GM18909 (cell line): ENCODE measurements at regions not wholly inside any gene's neighbourhood (a gene's known extent, or its start where the extent isn't known, plus 50 kb on each side); places are given as distances from the start of the nearest gene placed in this dataset.
"Not testable (repeated sequence)": the region's sequence is repeated elsewhere in the genome, so short reads cannot be mapped to it uniquely, and the experiment has no call there.

Experiments
- ATAC-seq: cut with Tn5 transposase; IDR thresholded peaks from one replicate; pipeline ENCODE4 v1.9.1; 2021; ENCODE audit warnings: mild to moderate bottlenecking; ENCODE audit not compliant: unreplicated experiment, poor library complexity

DNA sequence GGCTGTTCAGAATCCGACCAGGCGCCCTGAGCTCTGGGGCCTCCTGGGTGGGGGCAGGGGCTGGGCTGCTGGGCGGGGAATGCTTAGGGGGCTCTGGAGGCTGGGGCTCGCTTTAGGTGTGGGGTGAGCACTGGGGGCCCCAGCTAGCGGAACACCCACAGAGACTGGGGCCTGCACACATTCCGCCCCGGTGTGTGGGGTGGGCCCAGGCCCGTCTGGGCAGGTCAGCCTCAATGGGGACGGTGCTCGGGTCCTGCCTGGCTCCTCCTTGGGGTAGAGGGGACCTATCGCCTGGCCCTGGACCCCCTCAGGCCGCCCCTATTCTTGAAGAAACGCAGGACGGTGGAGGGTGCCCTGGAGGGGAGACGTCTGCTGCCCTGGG, 364.8 kb downstream of the TMEM121 start:
- ATAC-seq: no peak

DNA sequence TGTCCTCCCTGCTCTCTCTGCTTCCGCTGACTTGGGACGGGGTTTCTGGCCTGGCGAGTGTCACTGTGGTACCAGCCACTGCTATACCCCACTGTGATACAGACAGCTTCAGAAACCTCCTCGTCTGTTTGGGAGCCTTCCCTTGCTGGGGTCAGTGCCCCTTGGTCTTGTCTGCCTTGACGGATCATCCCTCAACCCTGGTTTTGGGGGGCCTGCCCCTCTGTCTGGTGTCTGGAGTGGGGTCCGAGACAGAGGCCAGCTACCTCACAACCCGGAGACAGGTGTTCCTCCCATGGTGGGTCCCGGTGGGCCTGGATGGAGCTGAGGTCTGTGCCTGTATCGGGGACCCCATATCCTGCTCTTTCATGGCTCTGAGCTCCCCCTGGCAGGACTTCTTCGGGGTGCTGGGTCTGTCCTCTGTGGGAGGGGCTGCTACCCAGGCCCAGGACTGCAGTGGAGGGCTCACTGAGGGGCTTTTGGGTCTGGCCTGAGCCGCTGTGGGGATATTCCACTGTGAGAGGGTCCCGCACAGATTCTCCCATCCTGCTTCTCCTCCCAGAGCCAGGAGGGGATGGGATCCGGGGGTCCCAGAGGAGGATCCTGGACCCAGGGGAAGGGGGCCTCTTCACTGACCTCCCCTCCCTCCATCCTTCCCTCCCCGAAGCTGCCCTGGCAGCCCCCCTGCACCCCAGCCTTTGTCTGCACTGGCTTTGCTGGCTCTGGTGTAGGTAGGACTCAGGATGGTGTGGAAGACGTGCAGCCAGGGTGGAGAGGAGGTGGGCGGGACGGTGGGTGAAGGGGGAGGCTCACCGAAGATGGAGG, 365.5 kb downstream of the TMEM121 start:
- ATAC-seq: no peak

DNA sequence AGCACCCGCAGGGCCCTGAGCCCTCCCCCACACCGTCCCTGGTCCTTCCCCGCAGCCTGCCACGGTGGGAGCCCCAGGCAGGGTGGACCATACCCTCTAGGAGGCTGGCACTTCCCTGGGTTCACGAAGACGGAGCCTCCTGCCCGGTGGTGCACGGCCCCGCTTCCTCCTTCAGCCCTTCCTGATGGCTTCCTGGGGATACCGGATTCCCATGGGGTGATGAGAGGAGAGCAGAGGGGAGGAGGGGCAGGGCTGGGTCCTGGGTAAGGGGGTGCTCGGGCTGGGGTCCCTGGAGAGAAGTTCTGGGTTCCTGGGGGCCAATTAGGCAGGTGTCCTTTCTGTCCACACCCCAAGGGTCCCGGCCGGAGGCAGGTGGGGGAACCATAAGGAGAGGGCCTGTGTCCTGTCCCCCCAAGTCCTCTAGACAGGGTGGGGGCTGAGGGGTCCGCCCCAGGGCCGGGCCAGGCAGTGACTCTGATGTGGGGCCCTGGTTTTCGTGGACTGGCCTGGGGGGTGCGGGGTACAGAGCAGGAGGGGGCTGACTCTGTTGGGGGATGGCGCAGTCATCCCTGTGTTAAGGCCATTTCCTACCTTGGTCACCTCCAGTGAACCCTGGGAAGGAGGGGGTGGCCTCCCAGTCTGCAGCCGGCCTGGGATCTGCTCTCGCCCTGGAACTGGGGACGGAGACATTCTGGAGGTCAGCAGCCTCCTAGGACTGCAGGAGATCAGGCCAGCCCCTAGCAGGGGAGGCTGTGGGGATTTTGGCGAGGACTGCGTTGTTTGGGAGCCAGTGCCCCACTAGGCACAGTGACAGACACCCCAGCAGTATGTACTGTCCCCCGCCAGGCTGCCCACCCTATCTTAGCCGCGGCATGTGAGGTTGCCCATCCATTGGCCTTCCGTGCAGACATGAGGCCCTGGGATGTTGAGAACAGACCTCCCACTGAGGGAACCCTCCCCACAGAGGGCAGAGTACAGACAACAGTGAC, 366.4 kb downstream of the TMEM121 start:
- not testable (repeated sequence) for ATAC-seq

GRCh38 chr14:105893686-105894085, 367.3 kb downstream of the TMEM121 start:
- not testable (repeated sequence) for ATAC-seq

DNA sequence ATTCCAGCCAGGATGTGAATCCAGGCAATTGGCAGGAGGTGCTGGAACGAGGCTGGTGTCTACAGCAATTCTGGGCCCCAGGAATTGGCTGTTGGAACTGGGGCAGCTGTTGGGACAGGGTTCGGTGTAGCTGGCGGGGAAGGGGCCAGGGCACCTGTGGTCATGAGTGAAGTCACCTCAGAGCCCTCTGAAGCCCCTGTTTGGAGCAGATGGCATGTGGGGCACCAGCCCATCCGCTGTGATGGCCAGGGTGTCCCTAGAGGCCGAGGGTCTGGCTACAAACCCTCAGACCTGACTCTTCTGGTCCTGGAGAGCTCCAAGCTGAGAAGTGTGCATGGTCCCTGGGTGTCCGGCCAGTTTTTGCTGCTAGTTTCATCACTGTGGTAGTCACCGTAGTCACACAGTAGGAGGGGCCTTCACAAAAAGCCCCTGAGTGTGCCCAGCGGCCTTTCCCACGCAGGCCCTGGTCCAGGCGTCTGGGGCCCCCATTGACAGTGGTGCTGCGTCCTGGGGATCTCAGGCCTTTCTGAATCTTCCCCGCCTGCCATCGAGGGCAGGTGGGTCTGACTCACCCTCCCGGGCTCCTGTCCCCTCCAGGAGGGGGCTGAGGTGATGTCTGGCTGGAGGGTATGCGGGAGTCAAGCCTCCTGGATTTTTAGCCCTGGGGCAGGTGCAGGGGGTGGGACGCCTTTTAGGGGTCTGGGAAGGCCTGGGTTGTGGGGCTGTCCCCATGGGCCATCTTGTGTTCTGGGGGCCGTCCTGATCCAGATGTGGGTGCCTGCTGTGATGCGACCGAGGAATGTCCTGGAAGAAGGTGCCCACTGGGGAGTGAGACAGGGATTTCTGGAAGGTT, 368.0 kb downstream of the TMEM121 start:
- no peak for ATAC-seq

- no peak for ATAC-seq
Observed at GRCh38 chr14:105894978-105895881, 368.8 kb downstream of the TMEM121 start.

GRCh38 chr14:105896206-105896605, 369.8 kb downstream of the TMEM121 start:
- ATAC-seq: not testable (repeated sequence)

DNA sequence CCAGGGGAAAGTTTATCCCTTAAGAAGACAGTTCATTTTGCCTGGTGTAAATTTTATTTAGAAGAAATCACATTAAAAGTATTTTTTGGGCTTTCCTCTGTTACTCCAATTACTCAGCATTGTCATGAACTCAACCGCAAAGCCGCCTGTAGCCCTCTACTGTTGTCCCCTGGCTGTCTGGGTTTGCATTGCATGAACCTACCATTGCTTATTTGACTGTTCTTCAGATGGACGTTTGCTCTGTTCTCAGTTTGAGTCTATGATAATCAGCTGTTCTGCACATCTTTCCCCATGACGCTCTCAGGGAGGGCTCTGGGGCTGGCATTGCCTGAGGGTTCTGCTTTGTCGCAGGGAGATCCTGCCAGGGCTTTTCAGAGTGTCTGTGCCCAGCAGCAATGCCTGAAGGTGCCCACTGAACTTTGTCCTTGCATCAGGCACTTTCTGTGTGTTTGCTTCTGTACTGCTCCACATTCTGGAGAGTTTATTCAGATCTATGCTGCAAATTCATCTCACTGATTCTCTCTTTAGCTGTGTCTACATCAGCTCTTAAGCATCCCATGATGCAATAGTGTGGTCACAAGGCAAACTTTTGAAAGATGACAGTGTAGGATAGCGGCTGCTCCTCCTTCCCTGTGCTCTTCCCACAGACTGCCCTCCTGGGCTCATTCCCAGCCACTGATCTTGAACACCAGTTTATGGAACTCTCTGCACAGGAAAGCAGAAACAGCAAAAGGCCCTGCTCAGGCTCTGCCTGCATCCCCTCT, 370.8 kb downstream of the TMEM121 start:
- not testable (repeated sequence) for ATAC-seq

- ATAC-seq: no peak
Observed at GRCh38 chr14:105897725-105898113, 371.3 kb downstream of the TMEM121 start.

DNA sequence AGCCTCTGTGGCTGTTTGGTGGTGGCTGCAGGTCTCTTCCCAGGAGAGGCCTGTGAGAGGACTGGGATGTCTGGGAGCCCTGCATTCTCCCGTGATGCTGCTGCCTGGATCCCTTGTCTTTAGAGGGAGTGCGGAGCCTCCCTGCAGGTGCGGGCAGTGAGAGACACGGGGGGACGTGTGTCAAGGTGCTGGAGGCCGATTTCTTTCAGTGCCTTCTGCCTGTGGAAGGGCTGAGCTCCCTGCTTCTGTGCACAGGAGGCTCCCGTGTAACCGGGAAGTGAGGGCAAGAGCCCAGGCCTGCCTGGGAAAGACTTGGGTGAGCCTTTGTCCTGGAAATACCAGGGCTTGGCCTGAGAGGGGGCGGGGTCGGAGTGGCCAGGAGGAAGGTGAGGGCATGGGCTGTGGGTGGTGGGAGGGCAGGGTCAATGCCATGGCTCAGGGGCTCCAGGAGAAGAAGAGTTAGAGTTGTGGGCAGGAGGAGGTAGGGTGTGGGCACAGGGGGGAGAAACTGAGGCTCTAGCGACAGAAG, 372.2 kb downstream of the TMEM121 start:
- ATAC-seq: no peak

DNA sequence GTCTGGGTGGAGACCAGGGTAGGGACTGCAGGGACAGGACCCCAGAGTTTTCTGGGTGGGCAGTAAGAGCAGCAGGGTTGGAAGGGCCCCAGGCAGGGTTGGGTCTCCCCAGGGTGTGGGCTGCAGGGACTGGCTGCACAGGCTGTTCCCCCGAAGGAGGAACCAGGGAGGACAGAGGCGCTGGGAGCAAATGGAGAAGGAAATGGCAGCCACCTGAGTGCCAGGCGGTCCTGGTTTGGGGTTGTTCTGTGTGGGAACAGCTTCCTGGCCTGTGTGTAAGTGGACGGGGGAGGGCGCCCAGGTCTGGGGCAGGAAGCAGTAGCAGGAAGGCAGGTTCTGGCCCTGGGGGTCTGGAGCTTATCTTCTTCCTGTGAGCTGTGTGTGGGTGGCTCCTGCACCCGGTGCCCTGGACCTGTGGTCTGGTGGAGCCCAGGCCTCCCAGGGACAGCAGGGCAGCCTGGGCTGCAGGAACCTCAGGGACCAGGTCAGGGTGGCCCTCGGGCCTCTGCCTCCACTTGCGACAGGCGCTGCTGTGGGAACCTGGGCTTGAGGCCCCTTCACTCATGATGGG, 372.8 kb downstream of the TMEM121 start:
- no peak for ATAC-seq

GRCh38 chr14:105899657-105900397, 373.4 kb downstream of the TMEM121 start:
- no peak for ATAC-seq

DNA sequence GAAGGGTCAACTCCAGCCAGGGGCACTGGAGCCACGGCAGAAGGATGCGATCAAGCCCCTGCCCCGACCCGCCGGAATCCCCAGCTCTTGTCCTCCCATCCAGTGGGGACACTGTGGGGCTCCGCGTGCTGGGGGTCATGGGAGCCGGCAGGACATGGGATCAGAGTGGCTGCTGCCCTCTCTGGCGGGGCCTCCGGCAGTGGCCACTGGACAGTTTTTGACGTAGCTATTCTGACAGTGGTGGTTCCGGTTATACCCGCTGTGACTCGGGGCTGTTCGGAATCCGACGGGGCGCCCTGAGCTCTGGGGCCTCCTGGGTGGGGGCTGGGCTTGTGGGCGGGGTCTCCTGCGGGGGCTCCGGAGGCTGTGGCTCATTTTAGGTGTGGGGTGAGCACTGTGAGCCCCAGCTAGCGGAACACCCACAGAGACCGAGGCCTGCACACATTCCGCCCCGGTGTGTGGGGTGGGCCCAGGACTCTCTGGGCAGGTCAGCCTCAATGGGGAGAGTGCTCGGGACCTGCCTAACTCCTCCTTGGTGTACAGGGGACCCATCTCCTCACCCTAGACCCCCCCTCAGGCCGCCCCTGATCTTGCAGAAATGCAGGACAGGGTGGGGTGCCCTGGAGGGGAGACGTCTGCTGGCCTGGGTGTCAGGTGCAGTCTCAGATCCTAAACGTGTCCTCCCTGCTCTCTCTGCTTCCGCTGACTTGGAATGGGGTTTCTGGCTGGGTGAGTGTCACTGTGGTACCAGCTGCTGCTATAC, 374.2 kb downstream of the TMEM121 start:
- no peak for ATAC-seq

DNA sequence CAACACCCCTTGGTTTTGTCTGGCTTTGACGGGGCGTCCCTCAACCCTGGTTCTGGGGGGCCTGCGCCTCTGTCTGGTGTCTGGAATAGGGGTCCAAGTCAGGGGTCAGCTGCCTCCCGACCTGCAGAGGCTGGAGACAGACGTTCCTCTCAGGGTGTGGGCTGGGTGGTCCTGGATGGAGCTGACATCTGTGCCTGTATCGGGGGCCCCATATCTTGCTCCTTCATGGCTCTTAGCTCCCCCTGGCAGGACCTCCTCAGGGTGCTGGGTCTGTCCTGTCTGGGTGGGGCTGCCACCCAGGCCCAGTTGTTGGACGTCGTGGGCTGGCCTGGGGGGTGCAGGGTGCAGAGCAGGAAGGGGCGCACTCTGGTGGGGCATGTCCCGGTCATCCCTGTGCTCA, 374.8 kb downstream of the TMEM121 start:
- no peak for ATAC-seq

- ATAC-seq: no peak
Observed at GRCh38 chr14:105902131-105902898, 375.9 kb downstream of the TMEM121 start.

- not testable (repeated sequence) for ATAC-seq
Observed at GRCh38 chr14:105902899-105903165, 376.4 kb downstream of the TMEM121 start.
